SJCRH30 (cell line): ENCODE measurements at regions not wholly inside any gene's neighbourhood (a gene's known extent, or its start where the extent isn't known, plus 50 kb on each side); places are given as distances from the start of the nearest gene placed in this dataset.
A peak's percentile ranks its signal among the peaks of the same experiment; 100 is the strongest.
"Not testable (repeated sequence)": the region's sequence is repeated elsewhere in the genome, so short reads cannot be mapped to it uniquely, and the experiment has no call there.

ENCODE experiments used
- DNase-seq, 2 experiments: peaks; one replicate each; pipeline ENCODE4 v3.0.0-alpha.2; 2015 to 2020
- H3K27ac ChIP-seq: fragments of 250-450 bp; sonication (Bioruptor Pico); 2 replicates; pipeline ENCODE4 v1.5.1; 2020; ENCODE audit warnings: mild to moderate bottlenecking, moderate library complexity
- H3K27me3 ChIP-seq: fragments of 250-450 bp; sonication (Bioruptor Pico); 2 replicates; pipeline ENCODE4 v1.5.1; 2020; ENCODE audit warnings: mild to moderate bottlenecking, moderate library complexity
- H3K36me3 ChIP-seq: fragments of 250-450 bp; sonication (Bioruptor Pico); 2 replicates; pipeline ENCODE4 v1.5.1; 2020; ENCODE audit warnings: mild to moderate bottlenecking, moderate library complexity
- H3K4me1 ChIP-seq: fragments of 250-450 bp; sonication (Bioruptor Pico); 2 replicates; pipeline ENCODE4 v1.5.1; 2020; ENCODE audit warnings: mild to moderate bottlenecking, moderate library complexity
- H3K4me3 ChIP-seq: fragments of 250-450 bp; sonication (Bioruptor Pico); 2 replicates; pipeline ENCODE4 v1.5.1; 2020; ENCODE audit warnings: mild to moderate bottlenecking, moderate library complexity
- H3K9me3 ChIP-seq: fragments of 250-450 bp; sonication (Bioruptor Pico); replicated peaks from 2 replicates; pipeline ENCODE4 v1.5.1; 2020; ENCODE audit warnings: mild to moderate bottlenecking, moderate library complexity

DNA sequence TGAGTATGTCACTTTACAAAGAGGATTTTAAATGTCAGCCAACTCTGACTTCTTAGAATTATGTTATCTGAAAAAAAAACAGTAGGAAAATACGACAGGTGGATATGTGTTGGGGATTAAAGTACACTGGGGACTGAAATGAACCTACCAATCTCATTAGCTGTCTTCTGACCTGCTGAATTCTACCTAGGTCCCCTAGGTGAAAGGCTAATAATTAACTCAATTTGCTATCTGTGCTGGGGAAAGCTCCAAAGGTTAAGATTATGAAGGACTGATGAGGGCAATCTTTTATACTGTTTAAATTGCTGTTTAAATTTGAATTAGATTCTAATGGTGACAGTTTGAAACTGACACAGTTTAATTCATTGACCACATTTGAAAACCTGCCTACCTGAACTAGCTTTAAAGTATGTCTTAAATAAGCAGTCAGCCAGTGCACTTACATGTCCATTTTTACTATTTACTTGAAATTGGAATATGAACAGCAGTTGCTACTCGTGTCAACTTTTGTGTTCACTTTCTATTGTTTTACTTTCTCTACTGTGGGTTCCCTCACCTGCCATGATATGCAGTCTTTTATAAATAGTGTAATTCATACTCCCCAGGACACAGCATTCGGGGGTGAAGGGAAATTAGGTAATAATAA lies 977.3 kb downstream of the C4orf33 start:
- Histone ChIP-seq H3K9me3 (no peaks in the 10 kb centered on the region), H3K4me1 (no peaks in the 10 kb centered on the region), H3K36me3 (no peaks in the 10 kb centered on the region), H3K4me3 (no peak overlapping the region), H3K27ac (no peak overlapping the region), H3K27me3 (no peaks in the 10 kb centered on the region)
- no peak for DNase-seq

DNA sequence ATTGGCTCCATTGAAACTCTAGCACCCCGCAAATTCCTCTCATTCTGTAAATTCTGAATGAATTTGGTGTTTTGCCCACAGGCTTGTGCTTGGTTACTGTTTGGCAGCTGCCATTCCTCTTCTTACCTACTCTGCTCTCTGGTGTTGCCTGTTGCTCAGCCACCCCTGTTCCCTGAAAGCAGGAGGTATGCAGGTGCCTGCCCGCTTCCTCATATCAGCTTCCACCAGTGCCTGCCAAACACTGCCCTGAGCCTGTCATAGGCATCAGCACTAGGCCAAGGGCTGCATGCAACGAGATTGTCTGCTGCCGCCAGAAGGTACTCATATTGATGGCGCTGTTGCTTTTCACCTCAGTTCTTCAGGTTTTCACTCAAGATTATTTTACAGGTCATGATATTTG lies 978.1 kb downstream of the C4orf33 start:
- Histone ChIP-seq H3K4me1 (no peaks in the 10 kb centered on the region), H3K4me3 (no peak overlapping the region), H3K27ac (no peak overlapping the region), H3K27me3 (no peaks in the 10 kb centered on the region), H3K36me3 (no peaks in the 10 kb centered on the region), H3K9me3 (no peaks in the 10 kb centered on the region)
- no peak for DNase-seq

DNA sequence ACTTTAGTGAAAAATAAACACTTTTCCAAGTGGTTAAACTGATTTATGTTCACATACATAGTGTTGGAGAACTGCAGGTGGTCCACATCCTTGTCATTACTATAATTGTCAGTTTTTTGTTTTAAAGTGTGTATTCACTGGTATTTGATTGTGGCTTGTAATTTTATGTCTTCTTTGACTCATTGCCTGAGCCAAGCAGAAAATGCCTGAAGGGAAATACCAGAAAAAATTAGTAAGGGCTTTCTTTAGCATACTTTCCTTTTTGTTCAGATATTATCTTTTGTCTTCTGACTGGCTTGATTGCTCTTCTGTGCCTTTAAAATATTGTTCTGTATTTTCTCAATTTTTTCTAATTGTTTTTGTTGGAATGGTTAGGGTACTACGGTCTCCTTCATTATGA lies 981.3 kb downstream of the C4orf33 start:
- DNase-seq: no peak

DNA sequence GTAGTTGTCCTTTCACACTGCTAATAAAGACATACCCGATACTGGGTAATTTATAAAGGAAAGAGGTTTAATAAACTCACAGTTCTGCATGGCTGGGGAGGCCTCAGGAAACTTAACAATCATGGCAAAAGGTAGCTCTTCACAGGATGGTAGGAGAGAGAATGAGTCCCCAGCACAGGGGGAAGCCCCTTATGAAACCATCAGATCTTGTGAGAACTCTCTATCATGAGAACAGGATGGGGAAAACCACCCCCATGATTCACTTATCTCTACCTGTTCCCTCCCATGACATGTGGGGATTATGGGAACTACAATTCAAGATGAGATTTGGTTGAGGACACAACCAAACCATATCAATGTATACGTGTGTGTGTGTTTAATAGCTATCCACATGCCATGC lies 983.1 kb downstream of the C4orf33 start:
- DNase-seq, H3K36me3 ChIP-seq, H3K27me3 ChIP-seq, H3K9me3 ChIP-seq, H3K4me1 ChIP-seq, H3K4me3 ChIP-seq, H3K27ac ChIP-seq: not testable (repeated sequence)

More for the DNA sequence above, 981.3 kb downstream of the C4orf33 start:
- Histone ChIP-seq H3K27me3 (no peaks in the 10 kb centered on the region), H3K27ac (no peak overlapping the region), H3K9me3 (no peaks in the 10 kb centered on the region), H3K4me1 (no peaks in the 10 kb centered on the region), H3K36me3 (no peaks in the 10 kb centered on the region), H3K4me3 (no peak overlapping the region)

DNA sequence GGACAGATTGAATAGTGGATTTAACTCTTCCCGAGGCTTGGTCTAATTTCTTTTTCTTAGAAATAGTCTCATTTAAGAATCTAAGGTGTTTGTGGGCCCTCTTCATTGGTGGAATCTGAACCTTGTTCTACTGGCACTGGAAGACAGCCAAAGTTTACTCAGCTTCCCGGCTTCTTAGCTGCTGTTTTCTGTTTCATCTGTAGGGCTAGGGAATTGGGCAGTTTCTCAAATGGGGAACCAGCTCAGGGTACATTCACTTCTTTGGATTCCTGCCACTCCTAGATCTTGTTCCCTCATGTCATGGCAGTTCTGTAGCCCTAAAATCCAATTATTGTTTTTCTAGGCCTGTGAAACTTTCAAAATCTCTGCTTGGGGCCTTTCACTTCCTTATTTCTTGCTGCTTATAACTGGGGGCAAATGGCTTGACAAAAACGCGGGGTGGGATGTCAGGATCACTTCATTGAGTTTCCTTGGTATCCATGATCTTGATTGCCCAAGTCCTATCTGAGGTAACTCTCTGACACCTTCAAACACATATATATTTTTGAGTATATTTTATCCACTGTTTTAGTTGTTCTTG lies 985.0 kb downstream of the C4orf33 start:
- H3K27me3 ChIP-seq: no peaks in the 10 kb centered on the region
- DNase-seq: no peak
- no peak overlapping the region for H3K27ac ChIP-seq
- no peaks in the 10 kb centered on the region for H3K9me3 ChIP-seq
- no peaks in the 10 kb centered on the region for H3K4me1 ChIP-seq
- no peak overlapping the region for H3K4me3 ChIP-seq
- H3K36me3 ChIP-seq: no peaks in the 10 kb centered on the region

DNA sequence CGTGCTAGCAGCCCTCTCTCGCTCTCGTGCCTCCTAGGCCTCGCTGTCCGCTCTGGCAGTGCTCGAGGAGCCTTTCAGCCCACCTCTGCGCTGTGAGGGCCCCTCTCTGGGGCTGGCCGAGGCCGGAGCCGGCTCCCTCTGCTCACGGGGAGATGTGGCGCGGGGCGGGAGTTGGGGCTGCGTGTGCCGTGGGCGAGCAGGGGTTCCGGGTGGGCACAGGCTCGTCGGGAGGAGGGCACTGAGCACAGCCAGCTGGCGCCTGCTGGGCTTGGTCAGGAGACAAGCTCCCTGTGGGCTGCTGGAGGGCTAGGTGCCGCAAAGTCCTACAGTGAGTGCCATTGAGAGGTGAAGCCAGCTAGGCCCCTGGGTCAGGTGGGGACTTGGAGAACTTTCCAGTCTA lies 994.5 kb downstream of the C4orf33 start:
- Histone ChIP-seq H3K9me3 (no peaks in the 10 kb centered on the region), H3K36me3 (no peaks in the 10 kb centered on the region), H3K4me1 (no peaks in the 10 kb centered on the region), H3K4me3 (no peak overlapping the region), H3K27me3 (no peaks in the 10 kb centered on the region), H3K27ac (no peak overlapping the region)
- no peak for DNase-seq

DNA sequence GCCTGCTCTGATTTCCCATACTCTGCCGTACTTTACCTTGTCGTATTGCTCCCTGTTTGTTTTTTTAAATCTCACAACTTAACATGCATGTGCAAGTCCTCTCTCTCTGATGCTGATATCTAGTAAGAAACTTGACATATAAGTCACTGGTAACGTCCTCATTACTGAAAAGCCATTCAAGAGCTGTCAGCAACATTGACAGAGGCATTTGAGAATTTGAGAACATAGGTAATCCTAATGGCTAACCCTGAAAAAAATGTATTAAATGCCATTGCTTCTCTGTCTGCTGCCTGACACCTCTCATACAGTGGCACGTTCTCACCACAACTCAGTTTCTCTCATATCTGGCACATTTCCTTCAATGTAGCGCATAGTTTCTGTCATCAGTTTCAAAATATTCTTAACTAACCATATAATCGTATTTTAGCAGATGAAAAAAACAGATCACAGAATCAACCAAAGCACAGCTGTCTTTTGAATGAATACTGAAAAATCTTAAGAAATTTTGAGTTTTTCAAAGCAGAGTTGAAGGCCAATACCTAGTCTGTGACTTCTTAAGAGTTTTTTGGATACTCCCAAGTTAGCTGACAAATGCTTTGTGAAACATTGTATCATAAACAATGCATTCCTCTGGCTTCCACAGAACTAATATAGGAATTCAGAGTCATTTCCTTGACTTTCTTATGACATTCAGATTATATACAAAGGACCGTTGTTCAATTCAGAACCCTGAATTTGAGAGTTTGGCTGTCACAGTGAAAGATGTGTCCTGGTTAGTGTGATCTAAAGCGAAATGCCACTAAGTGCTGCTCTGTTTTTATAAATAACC lies 996.4 kb downstream of the C4orf33 start:
- no peak for DNase-seq
- no peaks in the 10 kb centered on the region for H3K36me3 ChIP-seq
- H3K27ac ChIP-seq: no peak overlapping the region
- no peaks in the 10 kb centered on the region for H3K4me1 ChIP-seq
- H3K4me3 ChIP-seq: no peak overlapping the region
- no peaks in the 10 kb centered on the region for H3K9me3 ChIP-seq
- H3K27me3 ChIP-seq: no peaks in the 10 kb centered on the region

DNA sequence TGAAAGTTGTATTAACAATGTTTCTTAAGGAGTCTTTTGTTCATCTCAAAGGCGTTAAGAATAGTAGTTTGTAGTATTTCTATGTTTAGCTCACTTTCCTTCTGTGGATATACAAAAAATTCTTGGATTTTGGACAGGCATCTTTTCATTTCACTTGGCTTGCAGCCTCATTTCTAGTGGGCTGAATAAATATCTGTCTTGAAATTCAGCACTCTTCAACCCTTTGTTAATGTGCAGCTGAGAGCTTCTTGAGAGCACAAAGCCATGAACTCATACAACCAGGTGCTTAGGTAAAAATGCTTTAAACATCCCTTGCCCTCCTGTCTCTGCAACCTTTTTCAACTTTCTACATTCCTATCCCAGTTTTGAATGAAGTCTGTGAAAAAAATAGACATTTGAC lies 1003.2 kb downstream of the C4orf33 start:
- Histone ChIP-seq H3K4me3 (no peak overlapping the region), H3K4me1 (no peaks in the 10 kb centered on the region), H3K9me3 (no peaks in the 10 kb centered on the region), H3K27ac (no peak overlapping the region), H3K36me3 (no peaks in the 10 kb centered on the region), H3K27me3 (no peaks in the 10 kb centered on the region)
- no peak for DNase-seq

DNA sequence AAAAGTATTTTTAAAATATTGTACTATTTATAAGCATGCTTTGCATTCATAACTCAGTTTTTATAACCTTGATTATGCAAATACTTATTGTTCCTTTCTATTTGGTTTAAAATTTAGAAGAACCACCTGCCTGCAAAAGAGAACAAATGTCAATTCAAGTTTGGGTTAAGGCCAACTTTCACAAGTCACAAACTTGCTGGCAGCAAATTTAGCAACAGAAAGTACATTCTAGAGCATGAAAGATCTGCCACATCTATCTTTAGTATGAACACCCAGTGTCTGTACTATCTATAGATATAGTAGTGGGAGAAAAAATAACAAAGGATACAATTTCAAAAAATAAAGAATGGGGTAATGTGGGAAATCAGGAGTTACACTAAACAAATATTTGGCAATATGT lies 1014.2 kb downstream of the C4orf33 start:
- Histone ChIP-seq H3K4me1 (no peaks in the 10 kb centered on the region), H3K36me3 (no peaks in the 10 kb centered on the region), H3K4me3 (no peak overlapping the region), H3K27ac (no peak overlapping the region), H3K9me3 (no peaks in the 10 kb centered on the region), H3K27me3 (no peaks in the 10 kb centered on the region)
- no peak for DNase-seq

DNA sequence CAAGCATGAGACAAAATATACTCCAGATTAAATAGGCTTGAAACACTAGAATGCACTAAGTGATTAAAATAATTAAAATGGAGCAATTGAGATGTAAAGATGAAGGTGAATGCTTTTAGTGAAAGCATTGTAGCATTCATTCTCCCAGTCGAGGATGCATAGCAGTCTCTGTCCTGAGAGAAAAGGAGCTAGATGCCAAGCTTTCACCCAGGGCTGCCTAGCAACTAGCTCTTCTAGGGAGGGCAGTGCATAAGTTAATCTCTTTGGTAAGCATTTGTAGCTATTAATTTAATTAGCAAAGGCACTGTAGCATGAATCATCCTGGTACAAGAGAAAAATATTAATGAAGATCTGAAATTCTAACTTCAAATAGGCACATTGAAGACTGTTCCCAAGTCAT lies 1014.8 kb downstream of the C4orf33 start:
- Histone ChIP-seq H3K27me3 (no peaks in the 10 kb centered on the region), H3K9me3 (no peaks in the 10 kb centered on the region), H3K4me1 (no peaks in the 10 kb centered on the region), H3K36me3 (no peaks in the 10 kb centered on the region), H3K27ac (no peak overlapping the region), H3K4me3 (no peak overlapping the region)
- DNase-seq: no peak

DNA sequence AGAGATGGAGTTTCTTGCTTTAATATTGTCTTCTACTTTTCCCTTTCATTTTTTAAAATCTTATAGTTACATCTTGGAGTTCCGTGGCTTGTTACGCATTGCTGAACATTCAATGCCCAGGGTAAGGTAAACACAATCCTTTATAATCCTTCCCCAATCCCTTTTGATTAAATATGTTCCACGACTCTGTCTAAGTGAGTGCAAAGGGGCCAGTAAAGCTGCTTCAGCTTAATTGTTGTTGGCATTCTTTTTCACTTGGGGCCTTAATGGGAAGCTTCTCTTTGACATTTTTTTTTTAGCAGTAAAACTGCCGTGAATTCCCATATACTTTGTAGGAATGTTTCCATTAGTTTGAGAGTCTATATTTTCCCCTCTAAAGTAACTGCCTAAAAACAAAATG lies 1028.1 kb downstream of the C4orf33 start:
- Histone ChIP-seq H3K4me1 (0 out of 2 replicates have a peak, but pooled peaks cover 3% of the 10 kb centered on the region), H3K27me3 (no peaks in the 10 kb centered on the region), H3K9me3 (no peaks in the 10 kb centered on the region), H3K27ac (no peak overlapping the region), H3K36me3 (no peaks in the 10 kb centered on the region), H3K4me3 (no peak overlapping the region)
- DNase-seq: no peak

DNA sequence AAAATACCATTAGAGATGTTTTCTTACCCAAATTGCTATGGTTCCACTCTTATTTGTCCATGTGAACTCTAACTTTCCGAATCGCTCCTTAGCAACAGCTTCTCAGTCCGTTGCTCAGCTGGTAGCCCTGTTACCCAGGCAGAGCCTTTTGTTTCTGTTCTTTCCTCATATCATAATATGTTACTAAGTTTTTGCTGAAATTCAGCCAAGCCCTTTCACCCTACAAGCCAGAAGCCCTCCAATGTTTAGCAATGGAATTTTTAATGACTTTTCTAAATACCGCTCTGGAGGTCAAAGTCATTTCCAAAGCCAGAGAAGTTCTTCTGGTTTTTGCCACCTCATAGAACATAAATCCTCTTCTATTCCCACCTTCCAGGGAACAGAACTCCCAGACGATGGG lies 1029.5 kb downstream of the C4orf33 start:
- H3K9me3 ChIP-seq: no peaks in the 10 kb centered on the region

DNA sequence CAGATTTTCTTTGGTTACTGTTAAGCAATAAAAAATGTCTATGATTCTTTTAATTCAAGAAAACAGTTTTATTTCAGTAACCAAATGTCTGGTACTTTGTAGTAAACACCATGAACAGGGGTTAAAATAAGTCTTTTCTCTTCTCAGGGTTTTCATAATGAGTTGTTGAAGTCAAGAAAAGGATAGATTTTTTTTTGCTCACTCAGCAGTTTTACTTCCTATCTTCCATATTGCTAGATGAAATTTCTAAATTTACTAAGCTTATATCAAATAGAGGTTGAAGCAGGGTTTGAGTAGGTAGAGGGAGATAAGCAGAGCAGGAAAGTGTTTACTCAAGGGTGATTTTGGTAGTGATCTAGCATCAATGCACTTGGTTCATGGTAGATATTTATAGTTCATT lies 1031.3 kb downstream of the C4orf33 start:
- no peak overlapping the region for H3K4me3 ChIP-seq
- no peak for DNase-seq
- no peaks in the 10 kb centered on the region for H3K36me3 ChIP-seq
- H3K4me1 ChIP-seq: no peaks in the 10 kb centered on the region
- H3K9me3 ChIP-seq: no peaks in the 10 kb centered on the region
- no peak overlapping the region for H3K27ac ChIP-seq
- H3K27me3 ChIP-seq: no peaks in the 10 kb centered on the region

More for the DNA sequence above, 1029.5 kb downstream of the C4orf33 start:
- Histone ChIP-seq H3K36me3 (no peaks in the 10 kb centered on the region), H3K27ac (no peak overlapping the region), H3K27me3 (no peaks in the 10 kb centered on the region), H3K4me3 (no peak overlapping the region), H3K4me1 (no peaks in the 10 kb centered on the region)
- DNase-seq: no peak

DNA sequence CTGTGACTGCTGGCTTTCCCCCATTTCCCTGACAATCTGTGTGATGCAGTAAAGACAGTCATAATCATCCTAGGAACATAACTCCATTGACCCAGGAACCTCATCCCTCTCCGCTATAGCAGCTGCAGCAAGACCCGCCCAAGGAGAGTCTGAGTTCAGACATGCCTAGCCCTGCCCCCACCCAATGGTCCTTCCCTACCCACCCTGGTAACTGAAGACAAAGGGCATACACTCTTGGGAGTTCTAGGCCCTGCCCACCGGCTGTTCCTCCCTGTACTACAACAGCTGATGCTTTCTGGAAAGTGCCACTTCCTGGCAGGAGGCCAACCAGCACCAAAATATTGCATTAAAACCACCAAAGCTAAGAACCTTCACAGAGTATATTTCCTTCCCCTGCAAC lies 1035.6 kb downstream of the C4orf33 start:
- H3K4me1 ChIP-seq: no peaks in the 10 kb centered on the region
- H3K27me3 ChIP-seq: no peaks in the 10 kb centered on the region
- no peak overlapping the region for H3K27ac ChIP-seq
- DNase-seq: peak; percentile 52 to 64
- H3K36me3 ChIP-seq: no peaks in the 10 kb centered on the region
- H3K9me3 ChIP-seq: no peaks in the 10 kb centered on the region
- no peak overlapping the region for H3K4me3 ChIP-seq

DNA sequence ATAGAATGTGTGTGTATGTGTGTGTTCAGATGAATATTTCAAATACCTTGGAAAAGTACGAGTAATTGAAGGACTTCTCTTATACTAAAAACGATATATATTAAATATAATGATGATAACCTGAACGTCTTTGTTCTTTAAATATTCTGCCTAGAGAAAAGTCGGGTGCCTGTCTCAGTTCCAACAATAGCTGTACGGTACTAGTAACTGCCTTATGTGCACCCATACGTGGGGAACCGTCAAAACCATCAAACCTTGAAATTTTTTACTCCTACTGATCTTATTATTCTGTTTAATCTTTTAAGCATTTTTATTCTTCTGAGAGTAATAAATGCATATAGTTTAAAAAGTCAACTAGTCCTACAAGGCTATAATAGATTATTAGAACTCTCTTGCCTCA lies 1045.7 kb downstream of the C4orf33 start:
- DNase-seq: no peak
- no peaks in the 10 kb centered on the region for H3K27me3 ChIP-seq
- H3K4me3 ChIP-seq: no peak overlapping the region
- H3K27ac ChIP-seq: no peak overlapping the region
- no peaks in the 10 kb centered on the region for H3K9me3 ChIP-seq
- H3K36me3 ChIP-seq: no peaks in the 10 kb centered on the region
- H3K4me1 ChIP-seq: no peaks in the 10 kb centered on the region
